Globus pallidus (tissue), 1 donor: ENCODE measurements at regions not wholly inside any gene's neighbourhood (a gene's known extent, or its start where the extent isn't known, plus 50 kb on each side); places are given as distances from the start of the nearest gene placed in this dataset.
"Not testable (repeated sequence)": the region's sequence is repeated elsewhere in the genome, so short reads cannot be mapped to it uniquely, and the experiment has no call there.

ENCODE experiments used
- DNase-seq: peaks from one replicate; pipeline ENCODE4 v3.0.0-alpha.2; 2015; ENCODE audit warnings: low spot score

DNA sequence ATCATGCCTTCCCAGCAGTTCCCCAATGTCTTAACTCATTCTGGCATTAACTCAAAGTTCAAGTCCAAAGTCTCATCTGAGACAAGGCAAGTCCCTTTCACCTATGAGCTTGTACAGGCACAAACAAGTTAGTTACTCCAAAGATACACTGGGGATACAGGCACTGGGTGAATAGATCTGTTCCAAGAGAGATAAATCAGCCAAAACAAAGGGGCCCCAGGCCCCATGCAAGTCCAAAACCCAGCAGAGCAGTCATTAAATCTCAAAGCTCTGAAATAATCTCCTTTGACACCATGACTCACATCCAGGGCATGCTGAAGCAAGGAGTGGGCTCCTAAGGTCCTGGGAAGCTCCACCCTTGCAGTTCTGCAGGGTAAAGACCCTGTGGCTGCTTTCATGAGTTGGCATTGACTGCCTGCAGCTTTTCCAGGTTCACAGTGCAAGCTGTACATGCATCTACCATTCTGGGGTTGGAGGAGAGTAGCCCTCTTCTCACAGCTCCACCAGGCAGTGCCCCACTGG is 332.2 kb upstream of the KIF2B start:
- no peak for DNase-seq

- DNase-seq, result no peak
Observed at GRCh38 chr17:53483704-53484103, 339.0 kb upstream of the KIF2B start.

GRCh38 chr17:53475002-53475401 is 347.7 kb upstream of the KIF2B start:
- DNase-seq, result no peak

DNA sequence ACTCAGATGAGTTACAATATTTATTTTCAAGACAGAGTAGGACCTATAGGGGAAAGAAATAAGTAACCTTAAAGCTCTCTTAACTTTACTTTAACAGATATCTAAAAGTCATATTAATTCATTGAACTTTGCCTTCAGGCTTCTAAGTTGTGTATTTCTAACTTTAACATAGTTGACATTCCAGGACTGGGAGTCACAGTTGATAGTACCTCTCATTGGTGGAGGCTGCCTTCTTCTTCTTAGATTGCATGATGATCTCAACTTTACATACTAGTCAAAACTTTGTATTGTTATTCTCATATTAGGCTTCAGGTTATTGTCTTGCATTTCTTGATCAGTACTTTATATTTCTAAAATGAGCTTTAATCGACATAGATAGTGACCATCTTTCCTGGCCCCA is 350.1 kb upstream of the KIF2B start:
- no peak for DNase-seq

DNA sequence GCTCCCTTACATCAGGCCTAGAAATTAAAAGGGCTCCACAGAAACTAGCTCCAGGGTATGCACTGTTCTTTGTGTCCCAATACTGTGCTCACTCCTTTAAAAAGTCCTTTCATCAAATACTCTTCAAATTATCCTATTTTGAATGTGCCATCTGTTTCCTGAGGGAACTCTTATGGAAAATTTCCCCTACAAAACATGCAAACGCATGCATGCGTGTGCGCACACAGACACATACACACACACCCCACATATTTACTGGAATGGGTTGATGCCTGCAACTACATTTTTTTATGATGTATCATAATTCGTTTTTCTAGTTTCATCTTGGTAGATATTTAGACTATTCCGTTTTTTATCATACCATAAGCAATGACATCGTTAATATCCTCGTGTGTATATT is 351.2 kb upstream of the KIF2B start:
- no peak for DNase-seq

DNA sequence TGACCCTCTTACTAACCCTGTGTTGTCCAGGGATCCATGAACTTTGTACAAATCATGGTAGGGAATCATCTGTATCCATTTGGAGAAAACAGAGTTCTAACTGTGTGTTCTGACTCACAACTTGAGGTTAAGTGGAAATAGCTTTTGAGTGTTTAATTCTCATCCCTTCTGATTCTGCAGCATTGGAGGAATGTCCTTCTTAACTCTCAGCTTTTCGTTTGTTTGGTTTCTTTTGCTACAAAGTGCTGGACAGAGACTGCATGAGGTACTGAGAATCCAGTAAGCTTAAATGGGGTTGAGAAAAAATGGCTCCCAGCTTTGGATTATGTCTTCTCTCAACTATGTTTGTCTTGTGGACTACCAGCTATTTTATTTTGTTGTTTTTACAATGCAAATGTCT is 352.1 kb upstream of the KIF2B start:
- no peak for DNase-seq

DNA sequence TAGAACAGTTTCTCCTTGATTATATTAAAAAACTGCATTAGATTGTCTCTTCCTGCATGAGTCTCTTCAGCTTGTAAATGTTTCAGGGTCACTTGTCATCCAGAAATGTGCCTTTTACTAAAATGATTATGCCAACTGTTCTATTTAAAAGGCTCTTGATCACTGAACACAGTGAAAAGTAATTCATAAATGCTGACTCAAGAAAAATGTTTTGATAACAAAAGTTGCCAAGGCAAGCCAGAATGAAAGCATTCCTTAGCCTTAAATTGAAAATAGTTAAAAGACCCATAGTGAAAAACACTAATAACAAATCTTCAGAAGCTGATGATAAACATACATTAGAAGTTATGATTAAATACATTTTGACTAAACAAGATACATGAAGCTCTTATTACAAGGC is 356.0 kb upstream of the KIF2B start:
- DNase-seq, result no peak

- DNase-seq, result not testable (repeated sequence)
Observed at GRCh38 chr17:53464396-53464795, 358.3 kb upstream of the KIF2B start.

GRCh38 chr17:53463363-53463762 is 359.4 kb upstream of the KIF2B start:
- DNase-seq, result no peak

DNA sequence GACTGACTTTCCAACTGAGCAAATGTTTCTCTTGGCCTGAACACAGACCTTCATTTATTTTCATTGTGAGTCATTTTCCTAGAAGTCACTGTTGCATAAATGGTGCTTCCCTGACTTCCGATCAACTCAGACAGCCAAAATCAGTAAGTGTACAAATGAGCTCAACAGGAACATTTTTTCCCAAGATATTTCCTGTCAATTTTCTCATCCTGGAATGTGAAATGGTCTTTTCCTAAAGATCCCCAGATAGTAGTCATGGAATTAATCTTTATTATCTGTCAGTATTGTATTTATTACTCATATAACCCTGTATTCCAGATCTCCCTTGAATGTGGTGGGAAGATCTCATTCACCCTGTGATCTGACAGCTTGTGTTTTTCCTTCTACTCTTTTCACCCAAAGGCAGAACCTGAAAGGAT is 360.3 kb upstream of the KIF2B start:
- no peak for DNase-seq

GRCh38 chr17:53455943-53456342 is 366.8 kb upstream of the KIF2B start:
- DNase-seq, result not testable (repeated sequence)

DNA sequence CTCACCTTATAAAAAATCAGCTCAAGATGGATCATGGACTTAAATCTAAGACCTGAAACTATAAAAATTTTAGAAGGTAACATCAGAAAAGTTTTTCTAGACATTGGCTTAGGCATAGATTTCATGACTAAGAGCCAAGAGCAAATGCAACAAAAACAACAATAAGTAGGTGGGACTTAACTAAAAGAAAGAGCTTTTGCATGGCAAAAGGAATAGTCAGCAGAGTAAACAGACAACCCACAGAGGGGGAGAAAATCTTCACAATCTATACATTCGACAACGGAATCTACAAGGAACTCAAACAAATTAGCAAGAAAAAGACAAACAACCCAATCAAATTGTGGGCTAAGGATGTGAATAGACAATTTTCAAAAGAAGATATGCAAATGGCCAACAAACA is 368.4 kb upstream of the KIF2B start:
- DNase-seq, result no peak

- no peak for DNase-seq
Observed at GRCh38 chr17:53449324-53449723, 373.4 kb upstream of the KIF2B start.

DNA sequence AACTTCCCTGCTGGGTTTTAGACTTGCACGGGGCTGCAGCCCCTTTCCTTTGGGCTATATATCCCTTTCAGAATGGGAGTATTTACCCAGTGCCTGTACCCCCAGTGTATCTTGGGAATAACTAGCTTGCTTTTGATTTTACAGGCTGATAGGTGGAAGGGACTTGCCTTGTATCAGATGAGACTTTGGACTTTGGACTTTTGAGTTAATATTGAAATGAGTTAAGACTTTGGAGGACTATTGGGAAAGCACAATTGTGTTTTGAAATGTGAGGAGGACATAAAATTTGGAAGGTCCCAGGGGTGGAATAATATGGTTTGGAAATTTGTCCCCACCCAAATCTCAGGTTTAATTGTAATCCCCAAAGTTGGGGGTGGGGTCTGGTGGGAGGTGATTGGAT is 393.8 kb upstream of the KIF2B start:
- no peak for DNase-seq

- no peak for DNase-seq
Observed at GRCh38 chr17:53426505-53426904, 396.2 kb upstream of the KIF2B start.

GRCh38 chr17:53420035-53420641 is 402.6 kb upstream of the KIF2B start:
- no peak for DNase-seq

GRCh38 chr17:53409588-53409987 is 413.1 kb upstream of the KIF2B start:
- DNase-seq, result no peak

DNA sequence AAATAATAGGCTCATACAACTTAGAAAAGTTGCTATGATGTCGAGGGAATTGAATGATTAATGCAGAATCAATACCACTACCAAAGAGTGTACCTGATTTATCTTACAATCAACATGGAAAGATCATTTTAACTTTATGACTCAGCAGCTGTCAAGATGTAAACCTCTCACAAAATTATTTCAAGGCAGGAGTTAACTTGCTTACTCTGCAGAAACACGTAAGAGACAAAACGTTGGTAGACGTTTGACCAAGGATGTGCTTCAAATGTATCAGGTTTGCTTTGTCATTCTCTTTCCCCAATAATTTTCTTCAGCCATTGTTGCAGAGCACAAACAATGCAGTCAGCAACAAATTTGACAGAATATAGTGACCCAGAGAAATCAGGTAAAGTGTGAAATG is 415.8 kb upstream of the KIF2B start:
- no peak for DNase-seq

DNA sequence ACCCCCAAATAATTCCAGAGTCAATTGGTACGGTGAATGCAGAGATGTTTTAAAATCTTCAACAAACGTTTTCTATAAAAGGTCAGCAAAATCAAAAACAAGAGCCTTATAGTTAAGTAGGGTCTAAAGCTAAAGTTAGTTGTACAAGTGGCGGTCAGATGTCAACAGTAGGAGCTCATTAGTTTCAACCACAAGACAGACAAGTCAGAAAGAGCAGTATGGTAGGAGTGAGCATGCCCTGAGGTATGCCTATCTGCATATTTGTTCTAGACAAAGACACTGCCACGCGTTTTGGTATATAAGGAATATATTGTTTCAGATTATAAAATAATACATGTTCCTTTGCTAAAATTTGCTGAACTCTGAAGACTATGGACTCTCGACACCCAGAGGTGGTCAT is 431.5 kb upstream of the KIF2B start:
- no peak for DNase-seq

DNA sequence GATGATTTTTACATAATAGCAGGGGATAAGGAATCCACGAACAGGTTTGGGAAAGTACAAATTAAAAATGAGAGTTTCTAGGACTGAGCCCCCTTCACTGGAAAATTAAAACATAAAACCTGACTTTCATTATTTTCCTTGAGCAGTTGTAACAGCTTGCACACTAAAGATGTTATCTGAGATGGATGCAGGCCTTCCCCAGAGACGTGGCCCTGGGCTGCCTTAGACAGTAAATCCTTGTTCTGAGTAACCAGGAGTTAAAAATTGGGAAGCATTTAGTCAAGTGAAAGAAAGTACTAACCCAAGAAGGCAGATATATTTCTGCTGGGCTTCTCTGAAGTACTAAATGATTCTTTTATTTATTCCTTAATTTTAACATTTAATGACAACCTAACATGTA is 432.2 kb upstream of the KIF2B start:
- DNase-seq, result no peak

GRCh38 chr17:53387745-53388144 is 435.0 kb upstream of the KIF2B start:
- no peak for DNase-seq

- peak; percentile 43 for DNase-seq
Observed at GRCh38 chr17:53353919-53354351, 468.8 kb upstream of the KIF2B start.

GRCh38 chr17:53344778-53345177 is 477.9 kb upstream of the KIF2B start:
- DNase-seq, result no peak

GRCh38 chr17:53336281-53336680 is 486.4 kb upstream of the KIF2B start:
- DNase-seq, result no peak
